GM19397 (cell line): ENCODE measurements at regions not wholly inside any gene's neighbourhood (a gene's known extent, or its start where the extent isn't known, plus 50 kb on each side); places are given as distances from the start of the nearest gene placed in this dataset.

ENCODE experiments used
- ATAC-seq: cut with Tn5 transposase; IDR thresholded peaks from one replicate; pipeline ENCODE4 v1.9.1; 2021; ENCODE audit warnings: mild to moderate bottlenecking, moderate library complexity; ENCODE audit not compliant: unreplicated experiment

GRCh38 chr11:92692826-92693546, 276.5 kb upstream of the MTNR1B start:
- ATAC-seq = no peak

- no peak for ATAC-seq
Observed at GRCh38 chr11:92696076-92696475, 273.4 kb upstream of the MTNR1B start.

DNA sequence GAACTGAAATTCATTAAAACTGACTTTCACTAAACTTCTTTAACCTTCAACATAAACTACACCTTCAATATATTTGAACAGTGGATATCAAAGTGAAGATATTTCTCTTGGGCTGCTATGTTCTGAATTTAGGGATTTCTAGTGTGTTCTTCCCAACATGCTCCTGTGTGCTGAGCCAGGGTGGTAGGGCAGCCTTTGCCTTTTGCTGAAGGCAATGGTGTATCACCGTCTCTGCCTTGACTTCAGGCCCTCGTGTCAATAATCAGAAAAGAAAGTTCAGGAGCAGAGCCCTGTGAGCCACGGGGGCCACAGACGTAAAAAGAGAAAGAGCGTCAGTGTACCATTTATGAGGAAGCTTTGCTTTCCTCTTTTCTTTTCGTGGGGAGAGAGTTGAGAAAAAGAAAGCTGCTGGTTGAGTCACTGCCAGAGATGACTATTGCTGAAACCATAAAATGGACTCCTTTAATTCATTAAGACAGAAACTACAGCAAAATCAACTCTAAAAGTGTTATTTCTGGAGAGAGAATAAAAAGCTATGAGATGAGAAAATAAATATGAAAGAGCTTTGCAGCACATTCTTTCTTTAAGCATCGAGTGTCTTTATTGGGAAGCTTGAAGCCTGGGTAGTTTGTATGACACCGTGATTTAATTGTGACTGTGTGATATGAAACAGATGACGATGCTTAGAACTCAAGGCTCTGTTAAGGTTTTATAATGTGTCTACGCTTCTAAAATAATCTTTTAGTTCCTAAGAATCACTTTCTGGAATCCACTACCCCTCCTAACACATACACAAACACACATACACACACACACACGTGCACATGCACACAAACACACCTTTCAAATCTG, 271.8 kb upstream of the MTNR1B start:
- no peak for ATAC-seq

DNA sequence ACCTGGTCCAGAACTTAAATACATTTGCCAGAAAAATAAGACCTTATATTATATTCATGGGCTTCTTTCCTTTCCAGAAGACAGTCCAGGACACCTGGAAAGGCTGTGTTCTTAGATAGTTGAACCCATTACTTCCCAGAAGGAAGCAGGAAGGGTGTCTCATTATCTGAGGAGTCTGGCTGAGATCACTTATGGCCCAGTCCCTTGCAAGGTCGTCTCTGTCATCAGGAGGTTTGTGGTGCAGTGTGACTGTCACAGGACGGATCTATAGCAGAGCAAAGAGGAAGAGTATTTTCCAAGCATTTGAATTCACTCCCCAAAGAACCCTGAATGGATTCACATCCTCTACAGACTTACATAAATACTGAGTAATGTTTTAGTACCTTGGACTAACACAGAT, 270.7 kb upstream of the MTNR1B start:
- no peak for ATAC-seq

DNA sequence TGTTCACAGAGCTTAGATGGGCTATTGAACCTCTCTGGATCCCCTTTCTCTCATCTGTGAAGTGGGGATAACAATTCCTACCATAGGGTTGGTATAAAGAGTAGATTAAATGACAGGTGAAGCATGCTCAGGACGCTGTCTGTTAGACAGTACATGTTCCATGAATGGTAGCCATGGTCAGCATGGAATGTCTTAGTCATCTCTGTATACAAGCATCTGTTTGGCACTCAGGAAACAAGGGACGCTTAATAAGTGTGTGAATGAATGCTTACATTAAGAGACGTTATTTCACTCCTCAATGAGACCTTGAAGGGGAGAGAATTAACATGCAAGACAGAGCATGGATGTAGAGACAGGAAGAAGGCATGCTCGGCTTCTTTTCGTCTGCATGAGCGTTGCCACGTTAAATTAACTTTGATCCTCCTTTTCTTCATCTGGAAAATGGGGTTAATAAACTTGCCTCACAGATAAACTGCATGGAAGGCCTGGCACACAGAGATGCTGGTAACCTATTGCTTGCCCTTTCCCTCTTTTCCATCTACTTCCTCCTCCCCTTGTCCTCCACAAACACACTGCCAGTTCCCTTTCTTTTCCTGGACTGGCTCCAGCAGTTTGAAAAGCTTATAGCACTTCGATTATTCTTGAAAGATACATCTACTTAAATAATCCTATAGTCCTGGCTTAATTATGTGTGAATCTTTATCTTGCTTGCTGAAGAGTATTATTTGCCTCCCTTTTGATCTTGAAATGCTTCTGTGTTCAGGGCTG, 267.2 kb upstream of the MTNR1B start:
- ATAC-seq = no peak

DNA sequence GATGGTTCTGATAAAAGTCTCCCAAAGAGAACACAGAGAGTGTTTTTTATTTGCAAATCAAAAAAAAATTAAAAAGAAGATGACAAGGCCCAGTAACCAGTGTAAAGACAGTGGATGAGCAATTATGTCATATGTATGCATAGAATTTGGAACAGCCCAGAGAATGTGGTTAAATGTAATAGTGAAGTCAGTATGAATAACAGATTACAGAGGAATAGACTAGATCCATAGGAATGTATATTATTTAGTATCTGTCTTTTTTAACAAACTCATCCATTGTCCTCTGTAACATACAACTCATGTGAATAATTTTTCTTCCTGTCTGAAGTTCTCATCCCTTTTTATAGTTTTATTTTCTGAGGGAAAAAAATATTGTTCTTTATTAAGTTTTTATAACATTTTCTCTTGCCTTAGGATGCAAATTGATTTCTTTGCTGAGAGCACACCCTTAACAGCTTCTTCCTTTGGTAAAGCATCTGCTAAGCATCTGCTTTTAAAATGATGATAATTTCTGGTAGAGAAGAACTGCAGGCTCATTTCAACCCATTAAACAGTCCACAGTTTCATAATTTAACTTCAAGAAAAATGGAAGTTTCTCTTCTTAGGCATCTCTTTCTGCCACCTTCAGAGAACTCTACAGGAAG, 266.5 kb upstream of the MTNR1B start:
- no peak for ATAC-seq

DNA sequence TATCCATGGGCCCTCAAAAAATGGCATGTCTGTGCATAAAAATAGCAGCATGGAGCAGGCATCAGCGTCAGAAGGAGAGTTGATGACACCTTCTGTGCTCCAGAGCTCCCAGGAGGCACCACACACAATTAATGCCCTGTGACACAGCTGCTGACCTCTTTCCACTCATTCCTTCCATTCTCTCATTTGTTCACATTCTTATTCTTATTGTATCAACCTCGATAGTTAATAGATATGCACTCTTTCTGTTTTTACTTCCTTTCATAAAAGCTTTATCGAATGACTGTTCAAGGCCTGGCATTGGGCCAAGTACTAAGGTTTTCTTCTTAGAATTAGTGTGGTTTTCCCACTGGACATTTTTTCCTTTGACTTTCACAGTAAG, 266.0 kb upstream of the MTNR1B start:
- ATAC-seq = no peak

- no peak for ATAC-seq
Observed at GRCh38 chr11:92707173-92707619, 262.3 kb upstream of the MTNR1B start.

- ATAC-seq = no peak
Observed at GRCh38 chr11:92707665-92708064, 261.8 kb upstream of the MTNR1B start.

GRCh38 chr11:92709329-92709728, 260.1 kb upstream of the MTNR1B start:
- no peak for ATAC-seq

- ATAC-seq = no peak
Observed at GRCh38 chr11:92711926-92712325, 257.5 kb upstream of the MTNR1B start.

- ATAC-seq = no peak
Observed at GRCh38 chr11:92714111-92714510, 255.3 kb upstream of the MTNR1B start.

DNA sequence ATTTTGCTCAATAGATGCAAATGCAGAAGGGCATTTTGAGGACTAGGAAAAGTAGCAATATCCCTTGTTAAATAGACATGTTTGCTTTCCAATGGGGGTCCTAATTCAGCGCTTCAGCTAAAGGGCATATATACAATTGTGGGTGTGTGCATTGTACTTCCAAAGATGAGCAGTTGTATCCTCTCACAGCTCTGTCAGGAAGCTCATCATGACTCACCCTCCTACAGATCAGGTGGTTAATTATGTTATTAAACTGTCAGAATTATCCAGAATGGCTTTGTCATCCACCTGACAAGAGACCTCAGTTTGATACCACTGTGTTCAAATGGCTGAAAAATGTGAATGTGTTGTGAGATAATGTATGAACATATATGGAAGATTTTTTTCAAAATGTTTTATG, 252.2 kb upstream of the MTNR1B start:
- ATAC-seq = no peak

- ATAC-seq = no peak
Observed at GRCh38 chr11:92720385-92720784, 249.1 kb upstream of the MTNR1B start.

GRCh38 chr11:92725352-92725751, 244.1 kb upstream of the MTNR1B start:
- ATAC-seq = no peak

DNA sequence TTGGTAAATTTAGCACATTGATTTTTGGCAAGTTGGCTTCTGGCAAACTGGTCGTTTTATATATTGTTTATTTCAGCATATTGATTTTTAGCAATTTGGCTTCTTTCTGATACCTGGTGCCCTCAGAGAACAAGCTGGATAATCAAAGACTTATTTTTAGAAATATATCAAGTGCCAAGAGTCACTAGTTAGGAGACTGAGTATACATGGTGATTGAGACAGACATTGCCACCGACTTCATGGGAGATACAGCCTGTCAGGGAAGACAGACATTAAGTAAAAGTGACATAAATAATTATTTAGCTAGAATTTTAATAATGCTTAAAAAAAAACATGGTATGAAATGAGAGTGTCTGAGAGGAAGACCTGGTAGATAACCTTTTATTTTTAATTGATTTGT, 242.3 kb upstream of the MTNR1B start:
- no peak for ATAC-seq

DNA sequence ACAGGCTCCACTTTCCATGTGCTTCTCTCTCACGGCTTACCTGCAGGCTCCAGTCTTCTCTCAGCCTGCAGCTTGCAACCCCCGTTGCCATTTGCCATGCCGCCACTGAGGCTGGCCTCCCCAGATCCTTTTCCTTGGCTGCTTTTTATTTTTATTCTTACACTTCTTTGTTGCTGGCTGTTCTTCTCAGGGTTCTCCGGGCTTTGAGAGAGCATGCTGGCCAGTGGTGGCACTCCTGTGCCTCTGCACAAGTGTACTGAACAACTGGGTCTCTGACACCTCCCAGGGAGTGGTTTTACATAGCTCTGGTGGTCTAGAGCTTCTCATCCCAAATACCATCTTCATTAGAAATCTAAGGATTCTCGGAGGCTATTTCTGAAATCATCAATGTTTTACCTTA, 241.7 kb upstream of the MTNR1B start:
- no peak for ATAC-seq

GRCh38 chr11:92728628-92729027, 240.8 kb upstream of the MTNR1B start:
- ATAC-seq = no peak

- ATAC-seq = no peak
Observed at GRCh38 chr11:92735039-92735438, 234.4 kb upstream of the MTNR1B start.

DNA sequence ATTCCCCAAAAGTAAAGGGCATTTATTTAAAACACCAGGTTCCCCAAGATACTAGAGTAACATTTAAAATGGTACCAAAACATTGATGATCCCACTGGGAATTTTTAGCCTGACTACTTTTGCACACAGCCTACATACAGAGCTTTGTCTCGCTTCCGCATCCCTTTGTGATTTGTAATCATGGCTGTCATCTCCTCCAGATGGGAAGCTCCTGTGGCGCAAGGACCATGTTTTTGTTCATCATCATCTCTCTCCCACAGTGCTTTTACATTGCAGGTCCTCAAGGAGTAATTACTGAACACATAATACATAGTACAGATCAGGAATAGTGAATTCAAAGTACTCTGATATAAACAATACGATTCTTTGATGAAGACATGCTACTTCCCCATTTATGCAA, 231.2 kb upstream of the MTNR1B start:
- ATAC-seq = no peak

GRCh38 chr11:92739041-92739440, 230.4 kb upstream of the MTNR1B start:
- no peak for ATAC-seq
